ENCODE measurements at regions not wholly inside any gene's neighbourhood (a gene's known extent, or its start where the extent isn't known, plus 50 kb on each side); places are given as distances from the start of the nearest gene placed in this dataset.

DNA sequence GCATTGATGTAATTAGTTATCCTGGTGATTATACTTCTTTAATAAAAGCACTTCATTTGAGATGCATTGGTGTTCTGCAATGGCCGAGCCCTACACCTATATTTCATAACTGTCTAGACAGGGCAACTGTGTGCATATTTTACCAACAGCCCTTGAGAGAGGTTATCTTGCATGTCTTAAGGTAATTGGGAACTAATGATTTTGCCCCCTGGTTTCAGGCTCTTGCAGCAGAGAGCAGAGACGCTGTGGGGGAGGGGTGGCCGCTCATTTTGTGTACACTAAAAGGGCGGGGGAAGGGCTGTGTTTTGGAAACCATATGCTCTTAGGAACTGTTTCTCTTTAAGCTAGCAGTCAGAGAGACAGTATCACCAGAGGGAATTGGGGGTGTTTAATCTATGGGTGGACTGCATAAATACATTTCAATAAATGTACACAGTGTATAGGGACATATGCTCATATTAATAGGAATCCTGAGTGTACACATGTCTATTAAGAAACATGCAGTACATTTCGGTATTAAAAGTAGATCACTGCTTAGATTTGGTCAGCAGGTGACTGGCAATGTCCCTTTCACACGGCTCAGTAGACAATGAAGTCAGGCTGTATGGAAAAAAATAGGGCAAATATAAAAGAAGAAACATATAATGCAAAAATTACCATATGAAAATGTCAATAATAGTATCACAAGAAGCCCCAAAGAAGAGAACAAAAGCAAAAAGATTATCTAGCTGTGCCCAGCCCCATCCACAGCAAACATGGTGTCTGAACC lies 402.9 kb upstream of the CITED2 start:
- intact Hi-C loops (cut with DNase I; ENCODE audit: low total_unique reads) (no loop called here), in situ Hi-C loops (cut with MboI; ENCODE audit: low sequenced_read_pairs in 4 of 4) (no loop called here)
- Histone ChIP-seq H3K9me3 (no peaks in the 10 kb centered on the region), H3K27me3 (no peaks in the 10 kb centered on the region), H3K27ac (no peak overlapping the region), H3K4me1 (peaks cover 22 to 33% of the 10 kb centered on the region in 2 donors), H3K36me3 (no peaks in the 10 kb centered on the region), H3K4me3 (no peak overlapping the region)
- TF ChIP-seq CTCF (IDR thresholded peaks at IDR 0.05 in 4 of 5, conservative IDR thresholded peaks at IDR 0.05 in 1 of 5) (no peak), POLR2A (IDR thresholded peaks at IDR 0.05) (no peak)
- ATAC-seq: no peak
- no peak for DNase-seq

- ATAC-seq (no peak), DNase-seq (no peak)
- Histone ChIP-seq H3K9me3 (no peaks in the 10 kb centered on the region), H3K27ac (no peak overlapping the region), H3K27me3 (no peaks in the 10 kb centered on the region), H3K4me3 (no peak overlapping the region), H3K4me1 (peaks cover 22 to 33% of the 10 kb centered on the region in 2 donors), H3K36me3 (no peaks in the 10 kb centered on the region)
- in situ Hi-C loops (cut with MboI; ENCODE audit: low sequenced_read_pairs in 4 of 4) (no loop called here), intact Hi-C loops (cut with DNase I; ENCODE audit: low total_unique reads) (no loop called here)
- TF ChIP-seq POLR2A (IDR thresholded peaks at IDR 0.05): no peak
- TF ChIP-seq CTCF (IDR thresholded peaks at IDR 0.05 in 4 of 5, conservative IDR thresholded peaks at IDR 0.05 in 1 of 5): no peak
Measured at GRCh38 chr6:139776041-139776440, 401.6 kb upstream of the CITED2 start.

GRCh38 chr6:139768196-139768595 lies 393.7 kb upstream of the CITED2 start:
- Histone ChIP-seq H3K9me3 (no peaks in the 10 kb centered on the region), H3K4me3 (no peak overlapping the region), H3K36me3 (no peaks in the 10 kb centered on the region), H3K4me1 (peaks cover 26 to 30% of the 10 kb centered on the region in 2 donors), H3K27ac (no peak overlapping the region), H3K27me3 (no peaks in the 10 kb centered on the region)
- ATAC-seq (no peak), DNase-seq (no peak)
- intact Hi-C loops (cut with DNase I; ENCODE audit: low total_unique reads): loop anchor here (10.0 kb wide), 3 partner anchors 207 to 473 kb away; partner anchors contain the start of gene TXLNB
- TF ChIP-seq POLR2A (IDR thresholded peaks at IDR 0.05) (no peak), CTCF (IDR thresholded peaks at IDR 0.05 in 4 of 5, conservative IDR thresholded peaks at IDR 0.05 in 1 of 5) (no peak)
- in situ Hi-C loops (cut with MboI; ENCODE audit: low sequenced_read_pairs in 4 of 4): loop anchor here in 3 of 4 donors (5.0 to 25.0 kb wide), 5 partner anchors 64 to 531 kb away; partner anchors contain the start of gene CITED2 (in 1 of the 3)

DNA sequence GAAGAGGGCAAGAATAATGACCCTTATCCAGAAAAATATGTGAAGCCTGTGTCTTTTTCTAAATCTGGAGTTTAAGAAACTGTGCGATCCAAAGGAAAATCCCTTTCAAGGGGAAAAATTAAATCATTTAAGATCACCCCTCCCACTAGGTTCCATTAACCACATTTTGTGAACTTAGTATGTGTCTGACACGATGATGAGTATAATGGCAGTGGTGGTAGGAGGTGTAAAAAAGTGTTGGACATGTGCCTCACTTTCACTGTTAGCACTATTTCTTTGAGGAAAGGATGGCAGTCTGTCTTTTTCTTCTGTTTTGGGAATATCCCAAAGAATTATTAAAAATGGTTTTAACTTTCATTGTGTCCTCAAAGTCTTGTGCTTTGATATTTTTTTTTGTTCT lies 392.3 kb upstream of the CITED2 start:
- TF ChIP-seq CTCF (IDR thresholded peaks at IDR 0.05 in 4 of 5, conservative IDR thresholded peaks at IDR 0.05 in 1 of 5): no peak
- TF ChIP-seq POLR2A (IDR thresholded peaks at IDR 0.05): no peak
- intact Hi-C loops (cut with DNase I; ENCODE audit: low total_unique reads): loop anchor here (10.0 kb wide), 3 partner anchors 208 to 472 kb away; partner anchors contain the start of gene TXLNB
- DNase-seq (no peak), ATAC-seq (no peak)
- in situ Hi-C loops (cut with MboI; ENCODE audit: low sequenced_read_pairs in 4 of 4): loop anchor here in 3 of 4 donors (5.0 to 25.0 kb wide), 5 partner anchors 66 to 529 kb away; partner anchors contain the start of gene CITED2 (in 1 of the 3)
- peak overlapping the region in 2 of 4 donors; percentile 93 for H3K27ac ChIP-seq
- peaks cover 36 to 42% of the 10 kb centered on the region in 2 donors for H3K4me1 ChIP-seq
- H3K9me3 ChIP-seq: no peaks in the 10 kb centered on the region
- H3K27me3 ChIP-seq: no peaks in the 10 kb centered on the region
- H3K36me3 ChIP-seq: no peaks in the 10 kb centered on the region
- no peak overlapping the region for H3K4me3 ChIP-seq
